H7 (cell line): ENCODE measurements at regions not wholly inside any gene's neighbourhood (a gene's known extent, or its start where the extent isn't known, plus 50 kb on each side); places are given as distances from the start of the nearest gene placed in this dataset.

Experiments used
- DNase-seq: peaks from one replicate; pipeline ENCODE4 v3.0.0; 2012
- H3K27me3 ChIP-seq: 2 replicates; pipeline ENCODE4 v1.6.0; 2011; ENCODE audit warnings: mild to moderate bottlenecking, low read length; ENCODE audit not compliant: control insufficient read depth, insufficient read depth
- H3K36me3 ChIP-seq: replicated peaks from 2 replicates; pipeline ENCODE4 v1.5.1; 2011; ENCODE audit warnings: low read length; ENCODE audit not compliant: control insufficient read depth, insufficient read depth
- H3K4me3 ChIP-seq: 2 replicates; pipeline ENCODE4 v1.5.1; 2011; ENCODE audit warnings: low read depth, mild to moderate bottlenecking, control low read depth, low read length, moderate library complexity; ENCODE audit not compliant: insufficient read depth

DNA sequence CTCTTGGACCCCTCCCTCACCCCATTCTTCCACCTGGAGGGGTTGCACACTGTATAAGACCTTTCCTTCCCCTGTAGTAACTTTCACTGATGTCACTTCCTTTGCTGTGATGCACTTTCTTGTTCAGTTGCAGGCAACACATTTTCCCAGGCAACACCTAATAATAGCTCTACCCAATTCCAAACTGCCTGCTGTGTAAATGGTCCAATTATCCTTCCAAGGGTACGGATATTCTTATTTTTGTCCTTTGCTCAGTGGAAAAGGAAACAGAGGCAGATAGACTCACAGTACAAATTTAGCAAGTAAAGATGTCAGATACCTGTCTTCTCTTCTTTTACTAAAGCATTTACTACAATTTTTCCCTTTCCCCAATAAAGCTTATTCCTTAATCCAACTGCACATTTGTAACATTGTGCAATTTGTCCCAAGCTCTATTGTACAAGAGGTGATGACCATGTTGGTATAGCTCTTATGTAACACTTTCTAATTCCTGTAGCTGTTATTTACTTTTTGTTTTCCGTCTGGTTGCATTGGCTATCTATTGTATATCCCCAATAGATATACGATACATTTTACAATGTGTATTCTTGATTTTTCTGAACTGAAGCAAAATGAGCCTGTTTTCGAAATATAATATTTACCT lies 69.1 kb upstream of the NPFFR2 start:
- Histone ChIP-seq H3K27me3 (no peaks in the 10 kb centered on the region), H3K4me3 (no peak overlapping the region), H3K36me3 (no peaks in the 10 kb centered on the region)
- no peak for DNase-seq

DNA sequence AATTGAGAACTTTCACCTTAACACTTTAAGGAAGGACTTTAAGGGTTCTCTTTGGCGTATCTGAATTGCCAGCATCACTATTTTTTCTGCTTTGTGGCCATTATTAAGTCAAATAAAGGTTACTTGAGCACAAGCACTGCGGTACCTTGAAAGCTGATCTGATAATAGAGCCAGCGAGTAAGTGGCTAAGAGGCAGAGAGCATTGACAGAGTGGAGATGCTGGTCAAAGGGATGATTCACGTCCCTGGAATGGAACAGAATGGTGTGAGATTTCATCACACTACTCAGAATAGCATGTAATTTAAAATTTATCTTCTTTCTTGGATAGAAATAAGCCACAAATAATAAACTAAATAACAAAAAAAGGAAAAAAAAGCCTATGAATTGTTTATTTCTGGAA lies 57.1 kb upstream of the NPFFR2 start:
- H3K27me3 ChIP-seq = no peaks in the 10 kb centered on the region
- H3K4me3 ChIP-seq = no peak overlapping the region
- H3K36me3 ChIP-seq = no peaks in the 10 kb centered on the region
- no peak for DNase-seq

DNA sequence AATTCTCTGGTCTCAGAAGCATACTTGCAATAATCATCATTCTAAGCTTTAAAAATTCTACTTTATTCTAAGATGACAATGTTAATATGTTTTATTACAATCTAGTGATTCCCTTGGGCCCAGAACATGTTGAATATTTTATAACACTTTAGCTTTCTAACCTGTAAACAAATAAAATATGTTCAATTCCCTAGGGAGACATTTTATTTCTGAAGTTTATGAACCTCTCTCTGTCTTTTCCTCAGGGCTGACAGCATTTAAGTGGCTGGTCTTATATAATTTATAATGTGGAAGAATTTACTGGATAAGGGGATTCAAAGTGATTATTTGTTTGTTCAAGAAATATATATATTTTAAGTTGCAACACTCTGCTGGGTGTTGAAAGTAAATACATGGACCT lies 55.3 kb upstream of the NPFFR2 start:
- Histone ChIP-seq H3K27me3 (no peaks in the 10 kb centered on the region), H3K4me3 (no peak overlapping the region), H3K36me3 (no peaks in the 10 kb centered on the region)
- DNase-seq = no peak

DNA sequence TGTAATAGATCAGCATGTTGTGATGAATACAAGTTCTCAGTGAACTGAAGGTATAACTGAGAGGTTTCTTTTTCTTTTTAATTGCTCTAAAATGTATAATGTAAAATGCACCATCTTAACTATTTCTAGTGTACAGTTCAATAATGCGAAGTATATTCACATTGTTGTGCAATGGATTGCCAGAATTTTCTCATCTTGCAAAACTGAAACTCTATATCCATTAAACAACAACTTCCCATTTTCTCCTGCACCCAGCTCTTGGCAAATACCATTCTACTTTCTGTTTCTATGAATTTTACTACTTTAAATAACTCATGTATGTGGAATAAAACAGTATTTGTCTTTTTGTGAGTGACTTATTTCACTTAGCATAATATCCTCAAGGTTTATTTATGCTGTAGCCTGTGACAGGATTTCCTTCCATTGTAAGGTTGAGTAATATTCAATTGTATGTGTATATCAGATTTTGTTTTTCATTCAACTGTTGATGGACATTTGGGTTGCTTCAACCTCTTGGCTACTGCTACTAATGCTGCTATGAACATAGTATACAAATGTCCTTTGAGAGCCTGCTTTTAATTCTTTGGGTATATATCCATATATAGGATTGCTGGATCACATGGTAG lies 53.5 kb upstream of the NPFFR2 start:
- no peak for DNase-seq
- H3K36me3 ChIP-seq = no peaks in the 10 kb centered on the region
- H3K27me3 ChIP-seq = no peaks in the 10 kb centered on the region
- H3K4me3 ChIP-seq = no peak overlapping the region

DNA sequence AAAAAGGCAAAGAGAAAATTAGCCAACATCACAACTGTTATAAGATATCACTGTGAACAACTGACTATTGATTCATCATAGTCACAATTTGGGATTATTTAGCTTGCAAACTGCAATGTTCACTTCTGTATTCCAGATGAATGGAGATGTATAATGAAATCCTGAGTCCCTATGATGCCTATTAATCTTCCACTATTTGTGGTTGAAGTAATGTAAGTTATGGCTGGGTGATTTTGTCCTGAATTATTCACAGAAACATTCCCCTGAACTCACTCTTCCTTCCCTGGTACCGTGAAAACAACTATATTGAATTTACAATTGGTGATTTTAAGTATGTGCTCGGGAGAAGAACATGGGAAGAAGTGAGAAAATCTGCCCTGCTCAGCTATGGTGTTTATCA lies 50.8 kb upstream of the NPFFR2 start:
- no peak overlapping the region for H3K4me3 ChIP-seq
- H3K36me3 ChIP-seq = no peaks in the 10 kb centered on the region
- no peak for DNase-seq
- H3K27me3 ChIP-seq = no peaks in the 10 kb centered on the region
